H9 (cell line): ENCODE measurements at regions not wholly inside any gene's neighbourhood (a gene's known extent, or its start where the extent isn't known, plus 50 kb on each side); places are given as distances from the start of the nearest gene placed in this dataset.

ENCODE experiments used
- DNase-seq: peaks from one replicate; pipeline ENCODE4 v3.0.0-alpha.2; 2017
- H2AFZ ChIP-seq: one replicate; pipeline ENCODE4 v1.6.1; 2013; ENCODE audit warnings: mild to moderate bottlenecking, low read length, control low read depth, moderate library complexity
- H2AK5ac ChIP-seq: 2 replicates; pipeline ENCODE4 v1.6.1; 2013; ENCODE audit warnings: low read length, control low read depth, mixed read lengths; ENCODE audit not compliant: insufficient read length
- H2BK120ac ChIP-seq: one replicate; pipeline ENCODE4 v1.6.1; 2013; ENCODE audit warnings: low read depth, mild to moderate bottlenecking, low read length, control low read depth, inconsistent platforms; ENCODE audit not compliant: poor library complexity, severe bottlenecking
- H2BK12ac ChIP-seq: 2 replicates; pipeline ENCODE4 v1.6.1; 2013; ENCODE audit warnings: low read length, control low read depth, mixed read lengths, low read depth; ENCODE audit not compliant: insufficient read length
- H2BK15ac ChIP-seq: 2 replicates; pipeline ENCODE4 v1.6.1; 2013; ENCODE audit warnings: low read depth, low read length, control low read depth
- H2BK20ac ChIP-seq: one replicate; pipeline ENCODE4 v1.6.1; 2013; ENCODE audit warnings: low read depth, mild to moderate bottlenecking, low read length, control low read depth, inconsistent platforms; ENCODE audit not compliant: poor library complexity, severe bottlenecking
- H2BK5ac ChIP-seq: 2 replicates; pipeline ENCODE4 v1.6.1; 2013; ENCODE audit warnings: low read length, control low read depth, mixed read lengths; ENCODE audit not compliant: insufficient read length
- H3K14ac ChIP-seq: 2 replicates; pipeline ENCODE4 v1.6.1; 2013; ENCODE audit warnings: low read length, control low read depth; ENCODE audit not compliant: insufficient read depth
- H3K18ac ChIP-seq: 2 replicates; pipeline ENCODE4 v1.6.1; 2013; ENCODE audit warnings: low read depth, mild to moderate bottlenecking, mixed read lengths, low read length, control low read depth; ENCODE audit not compliant: insufficient read length
- H3K23ac ChIP-seq: 2 replicates; pipeline ENCODE4 v1.6.1; 2013; ENCODE audit warnings: low read length, control low read depth, mixed read lengths, low read depth; ENCODE audit not compliant: insufficient read length
- H3K23me2 ChIP-seq: 2 replicates; pipeline ENCODE4 v1.6.1; 2013; ENCODE audit warnings: low read depth, mild to moderate bottlenecking, mixed read lengths, low read length, control low read depth; ENCODE audit not compliant: insufficient read length, poor library complexity, severe bottlenecking
- H3K27ac ChIP-seq: 2 replicates; pipeline ENCODE4 v1.5.1; 2013; ENCODE audit warnings: low read length, control low read depth, mixed read lengths, low read depth; ENCODE audit not compliant: insufficient read length
- H3K27me3 ChIP-seq: 2 replicates; pipeline ENCODE4 v1.6.1; 2013; ENCODE audit warnings: low read length, control low read depth, inconsistent platforms; ENCODE audit not compliant: insufficient read depth
- H3K4ac ChIP-seq: 2 replicates; pipeline ENCODE4 v1.6.1; 2013; ENCODE audit warnings: low read depth, mild to moderate bottlenecking, control low read depth, inconsistent platforms, low read length, moderate library complexity
- H3K4me1 ChIP-seq: 2 replicates; pipeline ENCODE4 v1.6.1; 2013; ENCODE audit warnings: low read length, control low read depth, inconsistent platforms; ENCODE audit not compliant: insufficient read depth
- H3K4me2 ChIP-seq: 2 replicates; pipeline ENCODE4 v1.6.1; 2013; ENCODE audit warnings: low read length, control low read depth, mixed read lengths; ENCODE audit not compliant: insufficient read length, insufficient read depth
- H3K56ac ChIP-seq: 2 replicates; pipeline ENCODE4 v1.6.1; 2013; ENCODE audit warnings: low read depth, mild to moderate bottlenecking, mixed read lengths, low read length, control low read depth; ENCODE audit not compliant: insufficient read length
- H3K79me1 ChIP-seq: 2 replicates; pipeline ENCODE4 v1.6.1; 2013; ENCODE audit warnings: low read depth, mild to moderate bottlenecking, moderate library complexity, low read length, control low read depth, inconsistent platforms; ENCODE audit not compliant: insufficient read depth, poor library complexity, severe bottlenecking
- H3K79me2 ChIP-seq: 2 replicates; pipeline ENCODE4 v1.6.1; 2013; ENCODE audit warnings: low read length, control low read depth, inconsistent platforms; ENCODE audit not compliant: insufficient read depth
- H3K9ac ChIP-seq: 2 replicates; pipeline ENCODE4 v1.6.1; 2013; ENCODE audit warnings: low read length, control low read depth, mixed read lengths; ENCODE audit not compliant: insufficient read length; ENCODE audit errors: extremely low read depth
- H3K9me3 ChIP-seq: one replicate; pipeline ENCODE4 v1.6.1; 2013; ENCODE audit warnings: low read depth, low read length, inconsistent platforms; ENCODE audit not compliant: control insufficient read depth
- H3T11ph ChIP-seq: one replicate; pipeline ENCODE4 v1.6.1; 2013; ENCODE audit warnings: mild to moderate bottlenecking, low read length, control low read depth, inconsistent platforms
- H4K20me1 ChIP-seq: one replicate; pipeline ENCODE4 v1.6.1; 2013; ENCODE audit not compliant: control insufficient read depth, insufficient read length, insufficient read depth
- H4K5ac ChIP-seq: 2 replicates; pipeline ENCODE4 v1.6.1; 2013; ENCODE audit warnings: low read depth, mild to moderate bottlenecking, mixed read lengths, low read length, control low read depth; ENCODE audit not compliant: insufficient read length
- H4K8ac ChIP-seq: replicated peaks from 2 replicates; pipeline ENCODE4 v1.6.1; 2013; ENCODE audit warnings: low read length, control low read depth, mixed read lengths, low read depth; ENCODE audit not compliant: insufficient read length
- H4K91ac ChIP-seq: 2 replicates; pipeline ENCODE4 v1.6.1; 2013; ENCODE audit warnings: low read depth, mild to moderate bottlenecking, moderate library complexity, mixed read lengths, low read length, control low read depth; ENCODE audit not compliant: insufficient read length
- H3K27ac Mint-ChIP-seq, 3 experiments: 2 replicates in 2 of 3; 3 replicates in 1 of 3; pipeline ENCODE4 v1.8.0; 2020 to 2021; ENCODE audit warnings: mixed read lengths in 3 of 3, mild to moderate bottlenecking in 1 of 3, moderate library complexity in 1 of 3
- H3K27me3 Mint-ChIP-seq: 2 replicates; pipeline ENCODE4 v1.8.0; 2021; ENCODE audit warnings: low read depth, mild to moderate bottlenecking, moderate library complexity, mixed read lengths
- H3K36me3 Mint-ChIP-seq, 3 experiments: 2 replicates in 2 of 3; 3 replicates in 1 of 3; pipeline ENCODE4 v1.8.0; 2020 to 2021; ENCODE audit warnings: low read depth in 3 of 3, mixed read lengths in 3 of 3; ENCODE audit not compliant: insufficient read depth in 1 of 3
- H3K4me1 Mint-ChIP-seq, 2 experiments: 2 replicates each; pipeline ENCODE4 v1.8.0; 2020; ENCODE audit warnings: mixed read lengths in 2 of 2
- H3K4me3 Mint-ChIP-seq, 2 experiments: 2 replicates in 1 of 2; 3 replicates in 1 of 2; pipeline ENCODE4 v1.8.0; 2020 to 2021; ENCODE audit warnings: mild to moderate bottlenecking in 2 of 2, mixed read lengths in 2 of 2, moderate library complexity in 1 of 2
- H3K9me3 Mint-ChIP-seq, 2 experiments: 2 replicates in 1 of 2; 3 replicates in 1 of 2; pipeline ENCODE4 v1.8.0; 2020; ENCODE audit warnings: mild to moderate bottlenecking in 2 of 2, mixed read lengths in 2 of 2, moderate library complexity in 1 of 2
- WGBS: extraction: QIAGEN DNeasy Blood & Tissue Kit; methylation state at CpG from one replicate; pipeline ENCODE4 v1.1.7; 2013; ENCODE audit warnings: missing lambda C conversion rate, low lambda C conversion rate, mixed read lengths; ENCODE audit not compliant: insufficient read length; ENCODE audit errors: extremely low coverage; 5-methylcytosine and 5-hydroxymethylcytosine counted together
- TF ChIP-seq, protein P1 (sequence below): fragments of 200-600 bp; sonication (generic); conservative IDR thresholded peaks from 3 replicates; pipeline ENCODE4 v1.8.0; 2021; ENCODE audit warnings: antibody characterized with exemption, mild to moderate bottlenecking

DNA sequence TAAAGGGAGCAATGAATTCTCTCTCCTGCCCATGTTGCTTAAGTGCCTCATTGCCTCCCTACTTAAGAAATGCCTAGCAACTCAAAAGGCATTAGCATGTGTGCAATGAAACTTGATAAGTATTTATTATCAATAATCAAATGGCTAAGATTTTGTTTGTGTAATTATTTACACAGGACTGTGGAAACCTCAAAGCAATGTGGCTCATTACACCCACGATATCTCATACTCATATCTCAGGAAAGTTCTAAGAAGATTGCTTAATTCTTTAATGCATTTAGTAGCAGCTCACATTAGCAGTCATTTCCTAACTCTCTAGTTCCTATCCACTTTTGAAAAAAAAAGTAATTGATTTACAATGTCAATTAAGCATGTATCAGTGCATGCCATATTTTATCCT is 253.3 kb downstream of the DUSP10 start:
- H3K9me3 ChIP-seq = no peaks in the 10 kb centered on the region
- no peaks in the 10 kb centered on the region for H3K4me1 ChIP-seq
- Mint-ChIP-seq H3K27ac (no peak overlapping the region), H3K27me3 (no peaks in the 10 kb centered on the region), H3K9me3 (no peaks in the 10 kb centered on the region), H3K4me3 (no peak overlapping the region), H3K36me3 (no peaks in the 10 kb centered on the region), H3K4me1 (no peaks in the 10 kb centered on the region)
- H3K27me3 ChIP-seq = no peaks in the 10 kb centered on the region
- H3K23ac ChIP-seq = no peak overlapping the region
- no peak for DNase-seq
- no peak overlapping the region for H4K8ac ChIP-seq
- H2AK5ac ChIP-seq = no peak overlapping the region
- H3K4ac ChIP-seq = no peak overlapping the region
- no peaks in the 10 kb centered on the region for H3K79me2 ChIP-seq
- no peak overlapping the region for H2BK20ac ChIP-seq
- H3K14ac ChIP-seq = no peak overlapping the region
- no peaks in the 10 kb centered on the region for H3K23me2 ChIP-seq
- H2BK120ac ChIP-seq = no peak overlapping the region
- no peak overlapping the region for H3K4me2 ChIP-seq
- H2AFZ ChIP-seq = no peak overlapping the region
- H3K79me1 ChIP-seq = no peaks in the 10 kb centered on the region
- no peak overlapping the region for H4K91ac ChIP-seq
- no peak overlapping the region for H2BK5ac ChIP-seq
- no peak overlapping the region for H2BK15ac ChIP-seq
- no peak overlapping the region for H3K56ac ChIP-seq
- H3K27ac ChIP-seq = no peak overlapping the region
- H4K20me1 ChIP-seq = no peaks in the 10 kb centered on the region
- TF ChIP-seq, protein P1, sequence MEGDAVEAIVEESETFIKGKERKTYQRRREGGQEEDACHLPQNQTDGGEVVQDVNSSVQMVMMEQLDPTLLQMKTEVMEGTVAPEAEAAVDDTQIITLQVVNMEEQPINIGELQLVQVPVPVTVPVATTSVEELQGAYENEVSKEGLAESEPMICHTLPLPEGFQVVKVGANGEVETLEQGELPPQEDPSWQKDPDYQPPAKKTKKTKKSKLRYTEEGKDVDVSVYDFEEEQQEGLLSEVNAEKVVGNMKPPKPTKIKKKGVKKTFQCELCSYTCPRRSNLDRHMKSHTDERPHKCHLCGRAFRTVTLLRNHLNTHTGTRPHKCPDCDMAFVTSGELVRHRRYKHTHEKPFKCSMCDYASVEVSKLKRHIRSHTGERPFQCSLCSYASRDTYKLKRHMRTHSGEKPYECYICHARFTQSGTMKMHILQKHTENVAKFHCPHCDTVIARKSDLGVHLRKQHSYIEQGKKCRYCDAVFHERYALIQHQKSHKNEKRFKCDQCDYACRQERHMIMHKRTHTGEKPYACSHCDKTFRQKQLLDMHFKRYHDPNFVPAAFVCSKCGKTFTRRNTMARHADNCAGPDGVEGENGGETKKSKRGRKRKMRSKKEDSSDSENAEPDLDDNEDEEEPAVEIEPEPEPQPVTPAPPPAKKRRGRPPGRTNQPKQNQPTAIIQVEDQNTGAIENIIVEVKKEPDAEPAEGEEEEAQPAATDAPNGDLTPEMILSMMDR = no peak
- no CpG with 5 or more reads among the region's 1 CpG for WGBS
- no peak overlapping the region for H2BK12ac ChIP-seq
- no peak overlapping the region for H3T11ph ChIP-seq
- no peak overlapping the region for H3K18ac ChIP-seq
- no peak overlapping the region for H3K9ac ChIP-seq
- H4K5ac ChIP-seq = no peak overlapping the region
